ENCODE measurements at regions not wholly inside any gene's neighbourhood (a gene's known extent, or its start where the extent isn't known, plus 50 kb on each side); places are given as distances from the start of the nearest gene placed in this dataset.
"Not testable (repeated sequence)": the region's sequence is repeated elsewhere in the genome, so short reads cannot be mapped to it uniquely, and the experiment has no call there.

GRCh38 chr9:42568530-42568929 lies 385.1 kb downstream of the SPATA31A6 start:
- not testable (repeated sequence) for TF ChIP-seq CTCF (IDR thresholded peaks at IDR 0.05; ENCODE audit: extremely low read depth in 1 of 2, insufficient read depth in 1 of 2, low read depth in 1 of 2, low read length in 2 of 2); JUN (IDR thresholded peaks at IDR 0.05; ENCODE audit: borderline replicate concordance, insufficient read depth, insufficient read length, low read depth); POLR2A (IDR thresholded peaks at IDR 0.05; ENCODE audit: low read depth, low read length); EZH2 (IDR thresholded peaks at IDR 0.05; ENCODE audit: borderline replicate concordance, low read depth, low read length, severe bottlenecking); POLR2AphosphoS5 (IDR thresholded peaks at IDR 0.05; ENCODE audit: insufficient read depth, low read depth, low read length); FOS (IDR thresholded peaks at IDR 0.05; ENCODE audit: borderline replicate concordance, insufficient read depth, low read length)
